GM18507 (cell line): ENCODE measurements at regions not wholly inside any gene's neighbourhood (a gene's known extent, or its start where the extent isn't known, plus 50 kb on each side); places are given as distances from the start of the nearest gene placed in this dataset.

Source experiments
- DNase-seq: peaks from one replicate; pipeline ENCODE4 v3.0.0; 2011; ENCODE audit warnings: low read depth; ENCODE audit not compliant: insufficient read length; ENCODE audit errors: extremely low spot score
- FAIRE-seq: peaks from 2 replicates; lab custom pipeline; 2011; peaks lifted over from hg19 to GRCh38; lab: Jason Lieb, UNC

GRCh38 chr9:21728781-21729180 lies 73.7 kb upstream of the MTAP start:
- no peak for DNase-seq
- no peak for FAIRE-seq

DNA sequence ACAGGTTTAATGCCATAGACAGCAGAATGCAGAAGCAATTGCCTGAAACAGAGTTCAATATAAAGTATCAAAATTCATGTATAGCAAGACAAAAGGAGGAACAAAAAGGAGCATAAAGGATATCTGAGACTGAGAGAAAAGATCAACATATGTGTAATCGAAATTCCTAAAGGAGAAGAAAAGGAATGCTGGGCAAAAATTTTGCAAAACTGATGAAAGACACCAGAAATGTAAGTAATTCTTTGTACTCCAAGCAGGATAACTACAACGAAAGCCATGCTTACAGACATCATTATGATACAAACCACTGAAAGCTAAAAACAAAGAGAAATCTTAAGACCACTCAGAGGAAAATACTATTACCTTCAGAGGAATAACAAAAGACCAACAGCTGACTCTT lies 72.8 kb upstream of the MTAP start:
- DNase-seq (no peak), FAIRE-seq (no peak)

DNA sequence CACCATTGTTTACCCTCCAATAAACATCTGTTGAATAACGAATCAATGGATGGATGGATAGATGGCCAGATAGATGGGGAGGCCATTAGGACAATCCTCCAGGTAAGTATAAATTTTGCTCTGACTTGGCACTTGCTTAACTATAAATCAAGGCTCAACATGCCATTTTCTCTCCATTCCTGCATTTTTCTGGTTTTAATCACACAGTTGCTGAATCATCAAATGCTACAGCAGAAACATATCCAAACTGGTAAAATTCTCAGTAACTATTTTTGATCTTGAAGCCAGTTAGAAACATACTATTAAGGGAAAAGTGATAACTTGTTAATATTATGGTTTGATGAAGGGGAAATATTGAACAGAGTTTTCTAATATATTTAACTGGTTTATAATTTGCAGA lies 71.5 kb upstream of the MTAP start:
- DNase-seq, result no peak
- no peak for FAIRE-seq

DNA sequence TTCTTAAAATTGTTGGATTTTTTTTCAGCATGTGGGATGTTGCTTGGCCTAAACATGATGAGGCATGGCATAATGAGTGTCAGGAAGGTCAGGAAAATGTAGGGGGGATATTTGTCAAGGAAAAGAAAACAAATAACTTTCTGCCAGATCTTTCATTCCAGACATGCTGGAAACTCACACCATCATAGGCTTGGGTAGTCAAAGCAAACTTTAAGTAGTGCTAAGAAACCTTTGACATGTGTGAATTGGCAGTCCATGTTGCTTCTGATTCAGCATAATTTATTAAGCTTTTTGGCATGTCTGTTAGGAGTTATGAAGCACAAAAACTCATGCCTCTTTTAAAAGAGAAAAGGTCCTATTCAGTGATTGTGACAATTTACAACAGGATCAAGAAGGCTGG lies 61.3 kb upstream of the MTAP start:
- FAIRE-seq (no peak), DNase-seq (no peak)

GRCh38 chr9:21744320-21744719 lies 58.1 kb upstream of the MTAP start:
- FAIRE-seq (no peak), DNase-seq (no peak)

DNA sequence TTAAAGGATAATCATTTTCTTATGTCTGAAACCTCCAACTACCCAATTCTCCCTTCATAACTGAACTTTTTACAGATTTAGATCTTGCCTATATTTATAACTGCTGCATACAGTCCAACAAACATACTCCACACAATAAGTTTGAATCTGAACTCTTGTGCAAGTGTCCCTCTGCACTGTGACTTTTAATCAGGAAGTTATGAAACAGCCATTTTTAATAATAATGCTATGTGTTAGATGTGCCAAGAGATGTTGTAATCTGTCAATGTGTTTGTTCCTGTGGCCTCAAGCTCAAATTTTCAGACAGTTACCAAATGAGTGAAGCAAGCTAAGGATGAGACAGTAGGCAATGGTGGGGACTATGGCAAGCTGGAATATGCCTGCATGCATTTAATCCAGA lies 57.6 kb upstream of the MTAP start:
- FAIRE-seq, result no peak
- DNase-seq, result no peak

DNA sequence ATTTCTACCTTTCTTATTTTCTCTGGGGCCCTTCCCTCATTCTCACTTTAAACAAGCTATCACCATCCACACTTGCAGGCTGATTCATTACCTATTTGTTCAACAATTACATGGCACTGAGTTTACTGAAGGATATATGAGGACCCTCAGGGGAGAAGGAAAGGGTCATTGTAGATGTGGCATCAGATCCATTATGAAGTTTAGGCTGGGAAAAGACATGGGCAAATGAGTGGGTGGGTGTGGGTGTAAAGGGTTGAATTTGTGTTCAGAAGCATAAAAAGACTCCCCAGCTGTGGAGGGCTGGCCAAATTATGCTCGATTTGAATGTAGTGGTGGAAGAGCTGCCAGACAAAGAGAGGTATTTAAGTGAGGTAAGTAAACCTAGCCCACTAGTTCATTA lies 55.9 kb upstream of the MTAP start:
- DNase-seq, result no peak
- FAIRE-seq, result no peak

DNA sequence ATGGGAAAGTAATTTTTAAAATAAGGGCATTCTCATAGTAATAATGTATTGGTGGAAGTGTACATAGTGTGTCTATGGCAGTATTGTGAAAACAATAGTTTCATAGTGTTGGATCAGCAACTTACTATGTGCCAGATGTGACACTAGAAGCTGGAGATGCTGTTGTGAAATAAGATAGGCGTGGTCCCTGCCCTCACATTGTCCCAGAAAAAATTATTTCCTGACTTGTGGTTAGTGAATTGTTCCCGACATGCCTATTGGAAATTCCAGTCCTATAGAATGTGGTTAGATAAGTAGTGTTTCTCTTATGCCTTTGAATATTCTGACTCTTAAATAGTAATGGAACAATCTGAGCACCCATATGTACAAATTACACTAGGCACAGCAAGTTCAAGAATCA lies 55.3 kb upstream of the MTAP start:
- FAIRE-seq (no peak), DNase-seq (no peak)

DNA sequence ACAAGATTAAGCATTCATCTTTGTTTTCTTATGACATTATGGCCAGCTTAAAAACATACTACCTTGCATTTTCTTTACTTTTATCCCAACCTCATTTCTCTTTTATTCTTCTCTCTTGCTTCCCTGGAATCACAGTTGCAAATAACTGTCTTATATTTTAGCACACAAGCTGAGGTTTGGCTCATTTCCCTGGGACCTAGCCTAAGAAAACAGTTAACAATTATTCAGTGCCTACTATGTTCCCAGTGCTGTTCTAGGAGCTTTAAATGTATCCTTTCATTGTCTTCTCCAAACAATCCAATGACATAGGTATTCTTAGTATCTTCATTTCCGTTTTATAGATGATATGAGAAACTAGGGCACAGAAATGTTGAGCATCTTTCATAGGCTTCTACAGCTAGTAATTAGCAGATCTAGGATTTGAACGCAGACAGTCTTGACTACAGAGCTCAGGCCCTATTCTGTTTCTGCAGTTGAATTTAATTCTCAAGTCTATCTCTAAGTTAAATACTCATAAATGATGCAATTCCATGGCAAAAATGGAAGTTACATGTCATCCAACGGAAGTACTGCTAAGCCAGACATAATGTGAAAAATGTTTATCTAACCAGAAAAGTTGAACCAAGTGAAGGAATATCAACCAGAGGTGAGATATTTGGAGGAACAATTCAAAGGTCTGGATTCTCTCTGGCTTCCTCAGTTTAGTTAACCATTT lies 52.3 kb upstream of the MTAP start:
- no peak for DNase-seq
- no peak for FAIRE-seq

DNA sequence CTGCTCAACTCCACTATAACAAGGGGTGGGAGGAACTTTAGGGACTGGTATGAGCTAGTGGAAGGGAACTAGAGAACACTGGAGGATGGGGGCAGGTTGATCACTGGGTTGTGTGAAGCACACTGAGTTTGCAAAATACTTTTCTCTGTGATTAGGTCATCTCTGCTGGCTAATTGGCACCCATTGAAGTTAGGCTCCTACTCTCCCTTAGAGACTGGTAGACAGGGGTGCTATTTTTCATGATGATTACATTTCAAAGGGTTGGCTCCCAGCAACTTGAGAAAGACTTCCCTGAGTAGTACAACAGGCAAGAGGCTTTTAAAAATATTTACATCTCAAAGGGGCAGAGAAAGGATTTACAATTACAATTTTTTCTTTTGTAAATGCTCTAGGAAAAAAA lies 50.4 kb upstream of the MTAP start:
- DNase-seq, result no peak
- FAIRE-seq, result no peak
